ENCODE measurements at regions not wholly inside any gene's neighbourhood (a gene's known extent, or its start where the extent isn't known, plus 50 kb on each side); places are given as distances from the start of the nearest gene placed in this dataset.

GRCh38 chr1:230517326-230517725 is 91.2 kb upstream of the PGBD5 start:
- ChIA-PET CTCF (no interaction called here), POLR2A (no interaction called here)
- no peak for TF ChIP-seq CTCF (IDR thresholded peaks at IDR 0.05; ENCODE audit: insufficient read depth, low read length, missing control alignments)
- H3K4me3 ChIP-seq (ENCODE audit: low read depth, low read length): no peak overlapping the region
- DNase-seq (ENCODE audit: low read depth, low spot score): no peak

- DNase-seq (ENCODE audit: low read depth, low spot score): no peak
- POLR2A ChIA-PET: no interaction called here
- no peak for TF ChIP-seq CTCF (IDR thresholded peaks at IDR 0.05; ENCODE audit: insufficient read depth, low read length, missing control alignments)
Observed at GRCh38 chr1:230516889-230517288, 90.8 kb upstream of the PGBD5 start.

GRCh38 chr1:230515451-230516145 is 89.5 kb upstream of the PGBD5 start:
- ChIA-PET CTCF (no interaction called here), POLR2A (no interaction called here)
- H3K4me3 ChIP-seq (ENCODE audit: low read depth, low read length): no peak overlapping the region
- TF ChIP-seq CTCF (IDR thresholded peaks at IDR 0.05; ENCODE audit: insufficient read depth, low read length, missing control alignments): no peak
- no peak for DNase-seq (ENCODE audit: low read depth, low spot score)

More at GRCh38 chr1:230516889-230517288, 90.8 kb upstream of the PGBD5 start:
- no peak overlapping the region for H3K4me3 ChIP-seq (ENCODE audit: low read depth, low read length)
- CTCF ChIA-PET: no interaction called here

- CTCF ChIA-PET: no interaction called here
- DNase-seq (ENCODE audit: low read depth, low spot score): no peak
- no peak overlapping the region for H3K4me3 ChIP-seq (ENCODE audit: low read depth, low read length)
- no peak for TF ChIP-seq CTCF (IDR thresholded peaks at IDR 0.05; ENCODE audit: insufficient read depth, low read length, missing control alignments)
- POLR2A ChIA-PET: no interaction called here
Observed at GRCh38 chr1:230510496-230510895, 84.4 kb upstream of the PGBD5 start.

- ChIA-PET CTCF (no interaction called here), POLR2A (no interaction called here)
- DNase-seq (ENCODE audit: low read depth, low spot score): peak; percentile 29
Observed at GRCh38 chr1:230509281-230509977, 83.3 kb upstream of the PGBD5 start.

More at GRCh38 chr1:230509281-230509977, 83.3 kb upstream of the PGBD5 start:
- no peak overlapping the region for H3K4me3 ChIP-seq (ENCODE audit: low read depth, low read length)
- TF ChIP-seq CTCF (IDR thresholded peaks at IDR 0.05; ENCODE audit: insufficient read depth, low read length, missing control alignments): no peak

Data from AG04449 (cell line).